NB4 (cell line): ENCODE measurements at regions not wholly inside any gene's neighbourhood (a gene's known extent, or its start where the extent isn't known, plus 50 kb on each side); places are given as distances from the start of the nearest gene placed in this dataset.

ENCODE experiments used
- DNase-seq: peaks from one replicate; pipeline ENCODE4 v3.0.0; 2010; ENCODE audit warnings: low read depth
- H3K4me3 ChIP-seq: one replicate; pipeline ENCODE4 v1.5.1; 2011; ENCODE audit warnings: mild to moderate bottlenecking, low read depth, low read length, moderate library complexity
- CTCF ChIP-seq: IDR thresholded peaks from one replicate; pipeline ENCODE4 v1.5.1; 2012; ENCODE audit warnings: low read depth, low read length
- MAX ChIP-seq: IDR thresholded peaks from 2 replicates; pipeline ENCODE4 v1.6.1; 2011; ENCODE audit warnings: low read depth, low read length
- MYC ChIP-seq: IDR thresholded peaks from 2 replicates; pipeline ENCODE4 v1.6.1; 2011; ENCODE audit warnings: low read depth, low read length
- POLR2A ChIP-seq: IDR thresholded peaks from 2 replicates; pipeline ENCODE4 v1.6.1; 2011; ENCODE audit warnings: mild to moderate bottlenecking; ENCODE audit not compliant: insufficient read length; ENCODE audit errors: extremely low read depth

- no peak for DNase-seq
- no peak overlapping the region for H3K4me3 ChIP-seq
- TF ChIP-seq MYC (no peak), CTCF (no peak), MAX (no peak), POLR2A (no peak)
Measured at GRCh38 chr3:181797431-181797830, 85.7 kb downstream of the SOX2 start.

GRCh38 chr3:181805703-181806102 is 94.0 kb downstream of the SOX2 start:
- no peak for DNase-seq
- TF ChIP-seq CTCF (no peak), POLR2A (no peak), MAX (no peak), MYC (no peak)
- H3K4me3 ChIP-seq: no peak overlapping the region

- H3K4me3 ChIP-seq: no peak overlapping the region
- no peak for DNase-seq
- TF ChIP-seq MAX (no peak), CTCF (no peak), POLR2A (no peak), MYC (no peak)
Measured at GRCh38 chr3:181808053-181808452, 96.3 kb downstream of the SOX2 start.

- DNase-seq: no peak
- no peak for TF ChIP-seq MAX
- no peak overlapping the region for H3K4me3 ChIP-seq
Measured at GRCh38 chr3:181823716-181824115, 112.0 kb downstream of the SOX2 start.

- no peak for DNase-seq
- no peak for TF ChIP-seq POLR2A
- no peak overlapping the region for H3K4me3 ChIP-seq
Measured at GRCh38 chr3:181824961-181825360, 113.2 kb downstream of the SOX2 start.

GRCh38 chr3:181839039-181839915 is 127.6 kb downstream of the SOX2 start:
- H3K4me3 ChIP-seq: no peak overlapping the region
- TF ChIP-seq MAX (no peak), CTCF (no peak), POLR2A (no peak), MYC (no peak)
- DNase-seq: no peak

GRCh38 chr3:181839916-181840297 is 128.2 kb downstream of the SOX2 start:
- no peak for DNase-seq

More at GRCh38 chr3:181839916-181840297, 128.2 kb downstream of the SOX2 start:
- TF ChIP-seq MYC (no peak), MAX (no peak), CTCF (no peak), POLR2A (no peak)
- no peak overlapping the region for H3K4me3 ChIP-seq
